Ammon's horn (tissue), 1 donor: ENCODE measurements at regions not wholly inside any gene's neighbourhood (a gene's known extent, or its start where the extent isn't known, plus 50 kb on each side); places are given as distances from the start of the nearest gene placed in this dataset.

Experiments used
- DNase-seq: peaks from one replicate; pipeline ENCODE4 v3.0.0-alpha.2; 2016; ENCODE audit warnings: low spot score

GRCh38 chrX:148365233-148365632, 135.2 kb upstream of the AFF2 start:
- no peak for DNase-seq

DNA sequence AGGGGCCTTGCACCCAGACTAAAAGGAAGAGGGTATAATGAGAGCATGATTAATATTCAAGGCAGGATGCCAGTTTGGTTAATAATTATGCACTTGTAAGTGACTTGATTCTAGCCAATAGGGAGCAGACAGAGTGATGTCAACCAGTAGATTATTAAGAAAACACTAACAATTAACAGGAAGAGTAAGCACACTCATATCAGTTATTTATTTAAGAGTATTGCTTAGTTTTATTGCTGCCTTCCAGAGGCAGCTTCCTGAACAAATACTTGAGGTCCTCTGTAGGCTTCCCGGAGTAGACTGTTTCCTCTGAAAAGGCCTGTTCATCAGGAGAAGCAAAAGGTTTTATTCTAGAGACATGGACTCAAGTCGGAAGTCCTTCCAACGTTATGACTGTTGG, 129.1 kb upstream of the AFF2 start:
- DNase-seq = no peak

- DNase-seq = no peak
Measured at GRCh38 chrX:148372925-148373324, 127.5 kb upstream of the AFF2 start.

GRCh38 chrX:148376342-148376741, 124.1 kb upstream of the AFF2 start:
- no peak for DNase-seq

GRCh38 chrX:148380107-148380506, 120.3 kb upstream of the AFF2 start:
- no peak for DNase-seq

GRCh38 chrX:148380650-148381561, 119.5 kb upstream of the AFF2 start:
- DNase-seq = no peak

DNA sequence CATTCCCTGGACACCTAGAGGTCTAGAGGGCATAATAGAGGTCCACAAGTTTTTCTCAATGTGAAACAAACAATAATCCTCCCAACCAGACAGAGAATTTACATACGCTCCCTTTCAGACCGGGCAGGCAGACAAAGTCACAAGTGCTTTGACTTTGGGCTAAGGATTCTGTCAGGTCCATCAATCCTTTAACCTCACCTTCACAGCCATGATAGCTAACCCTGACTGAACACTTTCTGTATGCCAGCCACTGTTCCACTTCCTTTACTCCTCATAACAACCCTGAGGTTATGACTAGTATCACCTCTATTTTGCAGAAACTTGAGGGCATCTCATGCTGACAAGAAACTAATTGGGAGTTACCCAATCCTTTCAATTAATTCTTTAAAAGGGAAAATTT, 118.8 kb upstream of the AFF2 start:
- DNase-seq = no peak

DNA sequence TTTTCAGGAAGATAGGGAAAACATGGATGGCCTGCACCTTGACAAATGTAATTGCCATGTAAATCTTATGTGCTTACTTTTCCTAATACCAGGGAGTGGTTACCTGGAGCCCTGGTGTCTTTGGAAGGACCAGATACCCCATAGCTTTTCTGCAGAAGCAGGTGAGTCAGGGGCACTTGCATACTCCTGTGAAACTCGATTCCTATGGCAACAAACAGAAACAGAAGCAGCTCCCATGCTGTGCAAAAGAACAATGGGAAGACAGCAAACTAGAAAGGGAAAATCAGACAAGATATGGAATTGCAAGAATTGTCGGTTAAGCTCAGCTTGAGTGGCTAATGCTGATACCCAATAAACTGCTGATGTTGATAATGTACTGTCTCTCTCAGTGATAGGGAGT, 117.4 kb upstream of the AFF2 start:
- no peak for DNase-seq

GRCh38 chrX:148385471-148385870, 114.9 kb upstream of the AFF2 start:
- no peak for DNase-seq

DNA sequence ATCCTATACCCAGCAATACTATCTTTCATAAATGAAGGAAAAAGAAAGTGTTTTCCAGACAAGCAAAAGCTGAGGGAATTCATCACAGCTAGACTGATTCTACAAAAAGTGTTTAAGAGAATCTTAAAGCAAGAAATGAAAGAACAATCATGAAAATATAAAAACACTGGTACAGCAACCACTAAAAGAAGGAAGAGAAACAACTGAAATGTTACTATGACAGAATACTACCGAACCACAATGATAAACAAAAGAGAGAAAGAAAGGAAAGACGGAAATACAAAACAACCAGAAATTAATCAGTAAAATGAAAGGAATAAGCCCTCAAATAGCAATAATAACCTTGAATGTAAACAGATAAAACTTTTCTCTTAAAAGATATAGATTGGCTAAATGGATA, 110.8 kb upstream of the AFF2 start:
- no peak for DNase-seq

DNA sequence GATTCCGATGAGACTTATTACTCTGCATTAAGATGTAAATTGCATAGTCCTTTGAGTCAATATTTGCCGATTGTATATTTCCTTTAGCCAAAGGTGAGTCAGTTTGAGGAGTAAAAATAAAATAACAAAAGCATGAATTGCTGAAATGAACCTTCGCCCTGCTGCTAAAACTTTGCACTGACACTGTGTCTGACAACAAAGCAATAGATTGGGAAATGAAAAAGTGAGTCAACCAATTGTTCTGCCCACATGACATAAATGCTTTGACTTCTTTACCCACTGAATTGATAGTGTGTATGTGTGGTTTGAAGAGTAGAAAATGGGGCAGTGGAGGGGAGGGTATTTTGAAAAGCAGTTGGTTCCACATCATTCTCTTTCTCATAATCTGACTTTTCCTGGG, 88.4 kb upstream of the AFF2 start:
- DNase-seq = no peak

GRCh38 chrX:148416142-148416541, 84.3 kb upstream of the AFF2 start:
- no peak for DNase-seq

DNA sequence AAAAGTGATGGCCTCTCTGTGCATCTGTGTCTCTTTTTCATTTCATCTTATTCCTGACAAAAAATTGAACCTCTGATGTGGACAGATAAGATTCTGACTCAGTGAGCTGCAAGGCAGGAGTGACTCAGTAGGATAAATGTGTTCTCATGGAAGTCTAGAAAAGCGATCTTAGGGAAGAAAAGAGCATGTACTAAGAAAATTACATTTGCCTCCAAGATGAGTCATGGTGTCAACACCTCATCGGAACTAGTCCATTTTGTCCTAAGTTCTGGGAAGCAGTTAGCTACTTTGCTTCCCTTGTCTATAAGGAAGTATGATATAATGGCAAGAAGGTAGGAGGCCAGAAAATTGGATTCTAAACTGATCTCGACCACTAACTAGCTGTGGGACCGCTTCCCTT, 83.5 kb upstream of the AFF2 start:
- no peak for DNase-seq

DNA sequence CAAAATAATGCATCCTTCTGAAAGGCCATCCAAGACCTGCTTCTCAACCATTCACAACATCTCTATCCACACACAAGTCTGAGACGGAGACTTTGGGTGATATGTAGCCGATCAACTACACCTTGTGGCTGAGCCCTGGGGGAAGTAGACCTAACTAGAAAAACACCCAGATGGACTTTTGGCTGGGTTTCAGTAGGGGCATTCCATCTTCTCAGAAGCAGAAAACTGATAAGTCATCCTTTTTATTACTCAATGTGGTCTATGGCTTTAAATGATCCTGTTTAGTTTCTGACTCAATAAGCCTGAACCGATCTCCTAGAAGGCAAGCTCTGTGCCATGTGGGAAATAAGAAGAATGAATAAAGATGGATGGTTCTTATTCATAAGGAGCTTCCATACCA, 82.5 kb upstream of the AFF2 start:
- DNase-seq = no peak

GRCh38 chrX:148422526-148422925, 77.9 kb upstream of the AFF2 start:
- no peak for DNase-seq

DNA sequence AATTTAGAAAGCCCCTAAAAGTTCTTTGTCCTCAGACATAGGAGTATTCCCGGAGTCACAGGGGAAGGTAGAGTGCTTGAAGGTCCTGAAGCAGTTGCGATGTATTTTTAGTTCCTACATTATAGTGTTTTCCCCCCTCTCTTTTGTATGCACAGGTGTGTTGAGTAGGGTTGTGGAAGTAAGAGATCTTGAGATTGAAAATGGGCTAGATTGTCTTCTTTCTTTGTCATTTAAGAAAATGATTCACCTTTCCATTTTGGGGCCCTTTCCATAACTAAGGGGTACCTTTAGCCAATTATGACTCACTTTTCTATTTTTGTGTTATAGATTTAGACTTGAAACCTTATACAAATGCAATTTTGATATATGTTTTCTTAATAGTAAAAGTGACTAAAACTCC, 75.8 kb upstream of the AFF2 start:
- DNase-seq = no peak

- DNase-seq = no peak
Measured at GRCh38 chrX:148426467-148426866, 74.0 kb upstream of the AFF2 start.

- no peak for DNase-seq
Measured at GRCh38 chrX:148441387-148441786, 59.0 kb upstream of the AFF2 start.

DNA sequence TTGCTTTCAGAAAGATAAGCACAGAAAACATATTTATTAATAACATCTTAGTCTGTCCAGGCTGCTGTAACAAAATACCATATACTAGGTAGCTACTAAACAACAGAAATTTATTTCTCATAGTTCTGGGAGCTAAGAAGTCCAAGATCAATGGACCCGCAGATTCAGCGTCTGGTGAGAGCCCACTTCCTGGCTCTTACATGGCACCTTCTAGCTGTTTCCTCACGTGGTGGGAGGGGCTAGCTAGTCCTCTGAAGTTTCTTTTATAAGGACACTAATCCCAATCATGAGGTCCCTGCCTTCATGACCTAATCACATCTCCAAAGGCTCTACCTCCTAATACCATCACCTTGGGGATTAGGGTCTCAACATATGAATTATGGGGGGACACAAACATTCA, 57.2 kb upstream of the AFF2 start:
- DNase-seq = no peak

DNA sequence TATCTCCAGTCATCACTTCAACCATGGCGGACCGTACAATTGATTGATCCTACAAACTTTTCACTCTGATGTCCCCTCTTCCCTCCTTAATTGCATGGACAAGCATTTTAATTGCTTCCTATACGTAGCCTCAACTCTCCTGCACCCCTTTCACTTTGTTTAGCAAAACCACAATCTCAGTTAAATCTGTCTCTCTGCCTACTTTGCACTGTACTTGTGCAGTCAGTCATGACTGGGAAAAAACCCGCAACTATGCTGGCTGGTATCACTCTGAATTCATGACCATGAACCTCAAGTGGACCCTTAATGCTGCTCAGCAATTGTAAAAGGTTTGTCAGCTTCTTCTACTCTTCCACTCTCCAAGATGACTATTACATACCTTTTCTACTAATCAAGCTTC, 51.7 kb upstream of the AFF2 start:
- DNase-seq = no peak
